HepG2 (cell line): ENCODE measurements at regions not wholly inside any gene's neighbourhood (a gene's known extent, or its start where the extent isn't known, plus 50 kb on each side); places are given as distances from the start of the nearest gene placed in this dataset.

Experiments used
- ATAC-seq: fragments of 200-7000 bp; cut with Tn5 transposase; 3 replicates; pipeline ENCODE4 v1.9.1; 2020; ENCODE audit warnings: mild to moderate bottlenecking, moderate library complexity
- BruUV-seq: library from RNA; stranded (reverse); fragments of 400-500 nt; replicated peaks from 2 replicates; lab custom pipeline; 2021; lab: Mats Ljungman, UMichigan
- CTCF ChIA-PET: fragments of 300-600 bp; formaldehyde crosslinking; extraction: SDS; loops from one replicate; lab custom pipeline; 2021; ENCODE audit warnings: low total read pairs, inconsistent platforms, low intra/inter-chr PET ratio; lab: Yijun Ruan, JAX
- POLR2A ChIA-PET: fragments of 350-600 bp; sonication (Branson Sonifier 250); formaldehyde crosslinking; loops from one replicate; lab custom pipeline; 2020; ENCODE audit warnings: antibody characterized with exemption, inconsistent platforms; lab: Yijun Ruan, JAX
- DNase-seq: peaks from one replicate; pipeline ENCODE4 v3.0.0-alpha.2; 2015; ENCODE audit warnings: low spot score
- FAIRE-seq: peaks from 3 replicates; lab custom pipeline; 2011; peaks lifted over from hg19 to GRCh38; lab: Jason Lieb, UNC
- H2AFZ ChIP-seq: one replicate; pipeline ENCODE4 v1.6.1; 2011; ENCODE audit warnings: low read length, inconsistent platforms
- H3K27ac ChIP-seq: fragments of 300-600 bp; 3 replicates; pipeline ENCODE4 v1.8.0; 2011; ENCODE audit warnings: mixed run types, mild to moderate bottlenecking, mixed read lengths, low read length, inconsistent platforms; ENCODE audit not compliant: insufficient read depth; ENCODE audit errors: extremely low read length
- H3K27me3 ChIP-seq, 2 experiments: fragments of 200-600 bp in 1 of 2; 2 replicates in 1 of 2; 3 replicates in 1 of 2; pipeline versions ENCODE4 v1.6.0 to v1.8.0; 2011; ENCODE audit warnings: low read length in 2 of 2, mild to moderate bottlenecking in 2 of 2, moderate library complexity in 2 of 2, inconsistent platforms in 1 of 2; ENCODE audit not compliant: insufficient read depth in 2 of 2, control insufficient read depth in 1 of 2
- H3K36me3 ChIP-seq, 2 experiments: fragments of 200-600 bp in 1 of 2; replicated peaks in 1 of 2; 2 replicates in 1 of 2; 3 replicates in 1 of 2; pipeline versions ENCODE4 v1.5.1 to v1.8.0; 2011; ENCODE audit warnings: low read length in 2 of 2, inconsistent platforms in 1 of 2; ENCODE audit not compliant: insufficient read depth in 2 of 2, control insufficient read depth in 1 of 2
- H3K4me1 ChIP-seq: 2 replicates; pipeline ENCODE4 v1.5.1; 2012; ENCODE audit warnings: low read length, inconsistent platforms; ENCODE audit not compliant: insufficient read depth
- H3K4me2 ChIP-seq: 2 replicates; pipeline ENCODE4 v1.6.0; 2011; ENCODE audit warnings: low read depth, low read length, inconsistent platforms
- H3K4me3 ChIP-seq, 3 experiments: fragments of 200-600 bp in 1 of 3; sonication (generic), shearing (Covaris generic) in 1 of 3; replicated peaks in 1 of 3; 2 replicates each; pipeline ENCODE4 v1.5.1; 2011 to 2016; ENCODE audit warnings: low read length in 3 of 3, inconsistent platforms in 2 of 3, low read depth in 2 of 3, mild to moderate bottlenecking in 2 of 3, control low read depth in 1 of 3, mixed read lengths in 1 of 3; ENCODE audit not compliant: insufficient read depth in 1 of 3
- H3K79me2 ChIP-seq: one replicate; pipeline ENCODE4 v1.6.1; 2011; ENCODE audit warnings: low read length, inconsistent platforms; ENCODE audit not compliant: insufficient read depth
- H3K9ac ChIP-seq: 2 replicates; pipeline ENCODE4 v1.6.0; 2011; ENCODE audit warnings: mild to moderate bottlenecking, low read depth, low read length, inconsistent platforms; ENCODE audit not compliant: insufficient read depth
- H3K9me3 ChIP-seq: 2 replicates; pipeline ENCODE4 v1.5.1; 2012; ENCODE audit warnings: mild to moderate bottlenecking, low read length
- H4K20me1 ChIP-seq: 2 replicates; pipeline ENCODE4 v1.6.0; 2011; ENCODE audit warnings: inconsistent platforms, mild to moderate bottlenecking, low read length, moderate library complexity; ENCODE audit not compliant: insufficient read depth
- AFF4 ChIP-seq: sonication (generic); formaldehyde crosslinking; IDR thresholded peaks from 2 replicates; pipeline ENCODE4 v1.4.0; 2020; ENCODE audit warnings: missing genetic modification reagents
- GTF3A ChIP-seq: sonication (generic); formaldehyde crosslinking; conservative IDR thresholded peaks from 2 replicates; pipeline ENCODE4 v1.4.0; 2020; ENCODE audit warnings: mild to moderate bottlenecking, missing genetic modification reagents
- LCORL ChIP-seq, 2 experiments: fragments of 450-650 bp in 1 of 2; sonication (generic) in 1 of 2; formaldehyde crosslinking in 1 of 2; IDR thresholded peaks; 2 replicates each; pipeline versions ENCODE4 v1.5.0 to v1.6.1; 2017 to 2020; ENCODE audit warnings: antibody characterized with exemption in 1 of 2, missing genetic modification reagents in 1 of 2
- RXRB ChIP-seq: IDR thresholded peaks from 2 replicates; pipeline ENCODE4 v1.6.1; 2016; ENCODE audit warnings: borderline replicate concordance, missing genetic modification reagents, missing compliant biosample characterization
- SNAI1 ChIP-seq: sonication (generic); formaldehyde crosslinking; IDR thresholded peaks from 2 replicates; pipeline ENCODE4 v1.5.0; 2020; ENCODE audit warnings: mild to moderate bottlenecking, missing genetic modification reagents, borderline replicate concordance
- ZFX ChIP-seq: sonication (generic); formaldehyde crosslinking; IDR thresholded peaks from 2 replicates; pipeline ENCODE4 v1.4.0; 2020; ENCODE audit warnings: mild to moderate bottlenecking, low read depth, missing genetic modification reagents, moderate library complexity
- ZNF10 ChIP-seq: sonication (generic); formaldehyde crosslinking; IDR thresholded peaks from 2 replicates; pipeline ENCODE4 v1.4.0; 2020; ENCODE audit warnings: mild to moderate bottlenecking, low read depth, missing genetic modification reagents, borderline replicate concordance
- ZNF207 ChIP-seq: fragments of 450-650 bp; IDR thresholded peaks from 2 replicates; pipeline ENCODE4 v1.6.1; 2016; ENCODE audit warnings: antibody characterized with exemption, borderline replicate concordance
- ZNF747 ChIP-seq: sonication (generic); formaldehyde crosslinking; IDR thresholded peaks from 2 replicates; pipeline ENCODE4 v1.8.1; 2023; ENCODE audit warnings: missing genetic modification reagents, mild to moderate bottlenecking, borderline replicate concordance
- WGBS: methylation state at CpG from one replicate; pipeline ENCODE4 v1.1.6; 2017; ENCODE audit warnings: low lambda C conversion rate; 5-methylcytosine and 5-hydroxymethylcytosine counted together
- in situ Hi-C: cut with HindIII; loops from 2 replicates; pipeline ENCODE4 v1.10.0; 2017; ENCODE audit warnings: low pct_unique_long_range_greater_than_20kb; ENCODE audit not compliant: extremely low pct_ligation_motif_present
- intact Hi-C: fragments of 100-400 bp; cut with micrococcal nuclease; formaldehyde crosslinking; loops from one replicate; pipeline ENCODE4 v1.10.0; 2022; ENCODE audit not compliant: unreplicated experiment
- TF ChIP-seq, protein P1 (sequence below): sonication (generic); formaldehyde crosslinking; IDR thresholded peaks from 2 replicates; pipeline ENCODE4 v1.5.0; 2020; ENCODE audit warnings: mild to moderate bottlenecking, missing genetic modification reagents, moderate library complexity
- TF ChIP-seq, protein P2 (sequence below): sonication (generic); formaldehyde crosslinking; conservative IDR thresholded peaks from 2 replicates; pipeline ENCODE4 v1.4.0; 2020; ENCODE audit warnings: missing genetic modification reagents

DNA sequence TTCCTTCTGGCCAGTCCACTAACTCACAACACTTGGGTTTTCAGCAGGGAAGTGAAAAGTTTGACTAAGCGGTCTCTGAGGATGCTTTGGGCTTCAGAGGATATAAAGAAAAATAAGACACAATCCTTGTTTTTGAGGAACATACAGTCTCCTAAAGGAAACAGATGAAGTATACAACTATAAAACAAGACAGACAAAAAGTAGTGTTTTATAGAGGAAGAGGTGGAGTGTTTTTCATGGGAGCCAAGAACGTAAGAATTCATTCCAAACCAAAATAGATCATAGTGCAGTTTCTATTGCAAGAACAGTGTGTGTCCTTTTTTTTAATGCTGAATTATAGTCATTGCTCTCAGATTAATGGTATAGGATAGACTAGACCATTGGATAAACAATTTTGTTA is 586.9 kb upstream of the BRINP1 start (continued):
- TF ChIP-seq, protein P1, sequence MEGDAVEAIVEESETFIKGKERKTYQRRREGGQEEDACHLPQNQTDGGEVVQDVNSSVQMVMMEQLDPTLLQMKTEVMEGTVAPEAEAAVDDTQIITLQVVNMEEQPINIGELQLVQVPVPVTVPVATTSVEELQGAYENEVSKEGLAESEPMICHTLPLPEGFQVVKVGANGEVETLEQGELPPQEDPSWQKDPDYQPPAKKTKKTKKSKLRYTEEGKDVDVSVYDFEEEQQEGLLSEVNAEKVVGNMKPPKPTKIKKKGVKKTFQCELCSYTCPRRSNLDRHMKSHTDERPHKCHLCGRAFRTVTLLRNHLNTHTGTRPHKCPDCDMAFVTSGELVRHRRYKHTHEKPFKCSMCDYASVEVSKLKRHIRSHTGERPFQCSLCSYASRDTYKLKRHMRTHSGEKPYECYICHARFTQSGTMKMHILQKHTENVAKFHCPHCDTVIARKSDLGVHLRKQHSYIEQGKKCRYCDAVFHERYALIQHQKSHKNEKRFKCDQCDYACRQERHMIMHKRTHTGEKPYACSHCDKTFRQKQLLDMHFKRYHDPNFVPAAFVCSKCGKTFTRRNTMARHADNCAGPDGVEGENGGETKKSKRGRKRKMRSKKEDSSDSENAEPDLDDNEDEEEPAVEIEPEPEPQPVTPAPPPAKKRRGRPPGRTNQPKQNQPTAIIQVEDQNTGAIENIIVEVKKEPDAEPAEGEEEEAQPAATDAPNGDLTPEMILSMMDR (CRISPR knock-in tag), result no peak
- no peak for TF ChIP-seq RXRB (CRISPR knock-in tag)
- TF ChIP-seq, all 625 proteins: peak for 0

- BruUV-seq, result no TSS peak
- H3K79me2 ChIP-seq, result no peaks in the 10 kb centered on the region
- H3K36me3 ChIP-seq, result no peaks in the 10 kb centered on the region
- no peak overlapping the region for H3K27ac ChIP-seq
- H2AFZ ChIP-seq, result no peak overlapping the region
- in situ Hi-C loops (no loop called here), intact Hi-C loops (no loop called here)
- no peak overlapping the region for H3K9ac ChIP-seq
- no peak overlapping the region for H3K4me2 ChIP-seq
- ChIA-PET CTCF (no interaction called here), POLR2A (no interaction called here)
- ATAC-seq, result no peak
- no peaks in the 10 kb centered on the region for H4K20me1 ChIP-seq
- no peak overlapping the region for H3K4me3 ChIP-seq
- FAIRE-seq, result no peak
- no peaks in the 10 kb centered on the region for H3K4me1 ChIP-seq
- no peaks in the 10 kb centered on the region; a peak in 1 of 5 replicates for H3K27me3 ChIP-seq
- DNase-seq, result no peak
- WGBS, result 2% methylated on average over 3 of the region's 3 CpGs
- no peak for TF ChIP-seq ZFX
- no peak for TF ChIP-seq LCORL (IDR thresholded peaks at IDR 0.05)
- no peak for TF ChIP-seq LCORL (CRISPR knock-in tag; IDR thresholded peaks at IDR 0.05)
- TF ChIP-seq, protein P2, sequence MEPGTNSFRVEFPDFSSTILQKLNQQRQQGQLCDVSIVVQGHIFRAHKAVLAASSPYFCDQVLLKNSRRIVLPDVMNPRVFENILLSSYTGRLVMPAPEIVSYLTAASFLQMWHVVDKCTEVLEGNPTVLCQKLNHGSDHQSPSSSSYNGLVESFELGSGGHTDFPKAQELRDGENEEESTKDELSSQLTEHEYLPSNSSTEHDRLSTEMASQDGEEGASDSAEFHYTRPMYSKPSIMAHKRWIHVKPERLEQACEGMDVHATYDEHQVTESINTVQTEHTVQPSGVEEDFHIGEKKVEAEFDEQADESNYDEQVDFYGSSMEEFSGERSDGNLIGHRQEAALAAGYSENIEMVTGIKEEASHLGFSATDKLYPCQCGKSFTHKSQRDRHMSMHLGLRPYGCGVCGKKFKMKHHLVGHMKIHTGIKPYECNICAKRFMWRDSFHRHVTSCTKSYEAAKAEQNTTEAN, result no peak
- TF ChIP-seq ZNF747 (CRISPR knock-in tag), result no peak
- no peak for TF ChIP-seq ZNF10 (CRISPR knock-in tag)
- no peak for TF ChIP-seq GTF3A (CRISPR knock-in tag)
- TF ChIP-seq SNAI1 (CRISPR knock-in tag), result no peak
- TF ChIP-seq AFF4 (CRISPR knock-in tag), result no peak
- no peak for TF ChIP-seq ZNF207
- TF ChIP-seq, all 625 proteins: peak for 0
- H3K9me3 ChIP-seq, result no peaks in the 10 kb centered on the region
These were observed 586.0 kb upstream of the BRINP1 start for GRCh38 chr9:119955276-119955675.
